ENCODE measurements at regions not wholly inside any gene's neighbourhood (a gene's known extent, or its start where the extent isn't known, plus 50 kb on each side); places are given as distances from the start of the nearest gene placed in this dataset.
A peak's percentile ranks its signal among the peaks of the same experiment; 100 is the strongest.

DNA sequence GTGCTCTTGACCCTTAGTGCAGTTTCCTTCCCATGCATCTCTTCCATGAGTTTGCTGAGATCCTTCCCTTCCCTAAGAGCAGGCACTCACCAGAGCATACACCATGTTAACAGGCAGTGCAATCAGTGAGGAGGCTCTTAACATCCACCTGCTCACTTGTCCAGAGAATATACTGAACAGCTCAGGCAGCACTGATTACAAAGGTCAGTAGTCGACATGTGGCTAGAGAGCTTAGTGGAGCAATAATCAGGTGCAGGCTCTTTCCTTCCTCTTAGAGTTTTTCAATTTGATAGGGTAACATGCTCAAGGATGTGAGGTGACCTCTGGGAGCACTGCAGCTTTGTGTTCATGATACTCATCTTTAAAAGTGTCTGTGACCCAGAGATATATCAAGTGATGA is 144.1 kb upstream of the SETBP1 start:
- DNase-seq (ENCODE audit: extremely low spot score, insufficient read length, low read depth) (no peak), FAIRE-seq (no peak)

- DNase-seq (ENCODE audit: extremely low spot score, insufficient read length, low read depth) (no peak), FAIRE-seq (no peak)
Measured at GRCh38 chr18:44537526-44537925, 143.2 kb upstream of the SETBP1 start.

GRCh38 chr18:44539926-44540325 is 140.8 kb upstream of the SETBP1 start:
- DNase-seq (ENCODE audit: extremely low spot score, insufficient read length, low read depth) (no peak), FAIRE-seq (no peak)

GRCh38 chr18:44541159-44541558 is 139.5 kb upstream of the SETBP1 start:
- DNase-seq (ENCODE audit: extremely low spot score, insufficient read length, low read depth): no peak
- FAIRE-seq: no peak

DNA sequence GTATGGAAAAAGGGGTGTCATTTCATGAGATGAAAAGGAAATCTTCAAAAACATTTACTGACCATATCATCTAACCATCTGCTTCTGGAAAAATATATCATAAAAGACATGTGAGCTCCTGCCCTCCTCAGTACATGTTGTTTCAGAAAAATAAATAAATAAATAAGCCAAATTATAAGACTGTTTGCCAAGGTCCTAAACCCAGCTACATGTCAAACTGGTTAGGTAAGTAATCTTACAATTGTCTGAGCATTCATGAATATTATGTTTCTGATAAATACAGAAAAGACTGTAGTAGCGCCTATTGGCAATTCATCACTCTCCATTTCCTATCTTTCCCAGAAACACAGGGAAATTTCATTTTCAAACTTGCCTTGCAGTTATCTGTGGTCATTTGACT is 138.9 kb upstream of the SETBP1 start:
- no peak for DNase-seq (ENCODE audit: extremely low spot score, insufficient read length, low read depth)
- FAIRE-seq: no peak

DNA sequence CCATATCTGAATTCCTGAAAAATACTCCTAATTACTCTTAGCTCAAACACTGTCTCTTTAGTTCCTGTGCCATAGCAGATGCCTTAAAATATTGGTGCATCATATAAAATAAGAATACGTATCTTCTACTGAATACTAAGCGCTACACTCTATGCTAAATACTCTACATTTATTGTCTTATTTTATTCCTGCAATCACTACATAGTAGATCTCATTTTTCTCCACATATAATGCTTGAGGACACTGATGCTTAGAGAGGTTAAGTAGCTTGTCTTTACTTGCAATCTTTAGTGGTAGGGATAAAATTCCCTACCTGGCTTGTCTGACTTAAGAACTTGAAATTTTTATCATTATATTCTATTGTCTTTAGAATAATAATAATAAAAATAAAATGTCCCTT is 137.3 kb upstream of the SETBP1 start:
- no peak for DNase-seq (ENCODE audit: extremely low spot score, insufficient read length, low read depth)
- FAIRE-seq: no peak

DNA sequence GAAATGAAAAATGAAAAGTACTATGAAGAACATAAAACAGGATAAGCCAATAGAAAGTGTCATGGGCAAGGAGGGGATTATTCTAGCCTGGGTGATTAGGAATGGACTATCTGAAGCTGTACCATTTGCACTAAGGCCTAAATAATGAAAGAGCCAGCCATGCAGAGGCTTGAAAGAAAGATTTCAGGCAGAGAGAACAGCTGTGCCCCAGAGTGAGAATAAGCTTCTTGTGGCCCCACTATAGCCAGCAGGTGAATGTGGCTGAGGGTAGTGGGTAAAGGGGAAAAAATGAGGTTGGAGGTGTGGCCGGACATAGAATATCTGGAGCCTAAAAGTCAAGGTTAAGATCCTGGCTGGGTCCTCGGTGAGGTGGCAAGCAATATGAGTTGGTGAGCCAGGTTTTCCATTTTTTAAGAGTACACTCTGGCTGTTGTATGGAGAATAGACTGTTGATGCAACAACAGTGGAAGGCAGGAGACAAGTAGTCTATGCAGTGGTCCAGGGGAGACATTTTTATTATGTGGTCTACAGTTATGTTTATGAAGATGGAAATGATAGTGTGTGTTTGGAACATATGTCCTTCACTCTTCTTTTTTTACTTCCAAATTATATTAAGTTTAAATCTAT is 135.2 kb upstream of the SETBP1 start:
- DNase-seq (ENCODE audit: extremely low spot score, insufficient read length, low read depth) (no peak), FAIRE-seq (no peak)

DNA sequence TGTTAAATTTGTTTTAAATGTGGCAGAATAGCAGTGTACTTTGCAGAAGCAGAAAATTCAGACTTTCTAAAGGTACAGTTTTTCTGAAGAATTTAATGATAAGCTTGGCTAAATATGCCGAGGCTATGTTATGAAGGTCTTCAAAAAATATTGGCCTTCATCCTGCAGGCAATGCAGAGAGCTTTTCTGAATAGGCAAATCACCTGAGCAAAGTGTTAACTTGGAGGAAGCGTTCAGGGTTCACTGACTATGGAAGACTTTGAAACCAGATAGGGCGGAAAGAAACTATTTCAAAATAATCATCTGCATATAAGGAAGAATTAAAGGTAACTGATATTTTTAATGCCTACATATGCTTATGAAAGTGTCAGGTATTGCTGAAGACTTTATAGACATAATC is 133.7 kb upstream of the SETBP1 start:
- FAIRE-seq (no peak), DNase-seq (ENCODE audit: extremely low spot score, insufficient read length, low read depth) (no peak)

DNA sequence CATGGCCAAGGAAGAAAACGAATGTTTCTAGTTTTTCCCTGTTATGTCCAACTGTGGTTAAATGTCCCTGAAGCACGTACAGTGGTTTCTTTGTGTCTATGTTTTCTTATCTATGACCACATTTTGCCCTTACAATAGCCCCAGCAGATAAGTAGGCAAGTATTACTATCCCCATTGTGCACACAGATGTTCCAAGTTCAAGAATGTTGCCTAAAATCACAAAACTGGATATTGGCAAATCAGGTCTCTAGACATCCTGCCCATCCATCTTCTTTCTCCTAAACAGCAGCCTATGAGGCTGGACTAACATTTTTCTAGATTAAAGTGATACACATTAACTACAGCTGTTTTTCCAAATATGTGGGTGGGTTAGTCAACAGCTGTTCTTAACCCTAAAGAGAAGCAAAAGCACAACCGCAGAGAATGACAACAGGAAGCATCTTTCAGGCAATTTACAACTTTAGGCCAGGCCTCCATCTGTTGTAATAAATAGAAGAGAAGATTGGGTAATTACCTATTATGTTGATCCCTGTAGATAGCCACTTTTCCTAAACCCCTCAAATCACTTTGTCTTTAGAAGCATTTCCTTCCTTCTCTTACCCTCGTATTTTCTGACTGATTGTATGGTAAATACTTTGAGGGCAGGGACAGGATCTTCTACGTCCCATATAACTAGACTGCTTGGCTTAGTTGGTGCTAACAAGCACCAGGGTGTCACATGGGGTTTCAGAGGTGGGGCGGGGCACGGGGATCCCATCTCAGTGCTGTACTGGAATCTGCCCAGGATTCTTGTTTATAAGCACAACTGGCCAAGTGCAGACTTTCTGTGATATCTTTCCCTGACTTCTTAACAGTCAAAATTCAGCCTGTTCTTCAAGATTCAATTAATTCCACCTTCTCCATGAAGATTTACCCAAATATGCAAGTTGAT is 132.1 kb upstream of the SETBP1 start:
- no peak for DNase-seq (ENCODE audit: extremely low spot score, insufficient read length, low read depth)
- FAIRE-seq: no peak

- no peak for DNase-seq (ENCODE audit: extremely low spot score, insufficient read length, low read depth)
Measured at GRCh38 chr18:44552706-44553105, 128.0 kb upstream of the SETBP1 start.

GRCh38 chr18:44556296-44556695 is 124.4 kb upstream of the SETBP1 start:
- no peak for DNase-seq (ENCODE audit: extremely low spot score, insufficient read length, low read depth)
- no peak for FAIRE-seq

More at GRCh38 chr18:44552706-44553105, 128.0 kb upstream of the SETBP1 start:
- FAIRE-seq: no peak

- FAIRE-seq: no peak
Measured at GRCh38 chr18:44557616-44558151, 123.0 kb upstream of the SETBP1 start.

GRCh38 chr18:44558767-44559166 is 121.9 kb upstream of the SETBP1 start:
- no peak for FAIRE-seq

More at GRCh38 chr18:44557616-44558151, 123.0 kb upstream of the SETBP1 start:
- DNase-seq (ENCODE audit: extremely low spot score, insufficient read length, low read depth): no peak

GRCh38 chr18:44562986-44563385 is 117.7 kb upstream of the SETBP1 start:
- FAIRE-seq: no peak
- no peak for DNase-seq (ENCODE audit: extremely low spot score, insufficient read length, low read depth)

More at GRCh38 chr18:44558767-44559166, 121.9 kb upstream of the SETBP1 start:
- no peak for DNase-seq (ENCODE audit: extremely low spot score, insufficient read length, low read depth)

- FAIRE-seq (no peak), DNase-seq (ENCODE audit: extremely low spot score, insufficient read length, low read depth) (no peak)
Measured at GRCh38 chr18:44564922-44565321, 115.8 kb upstream of the SETBP1 start.

DNA sequence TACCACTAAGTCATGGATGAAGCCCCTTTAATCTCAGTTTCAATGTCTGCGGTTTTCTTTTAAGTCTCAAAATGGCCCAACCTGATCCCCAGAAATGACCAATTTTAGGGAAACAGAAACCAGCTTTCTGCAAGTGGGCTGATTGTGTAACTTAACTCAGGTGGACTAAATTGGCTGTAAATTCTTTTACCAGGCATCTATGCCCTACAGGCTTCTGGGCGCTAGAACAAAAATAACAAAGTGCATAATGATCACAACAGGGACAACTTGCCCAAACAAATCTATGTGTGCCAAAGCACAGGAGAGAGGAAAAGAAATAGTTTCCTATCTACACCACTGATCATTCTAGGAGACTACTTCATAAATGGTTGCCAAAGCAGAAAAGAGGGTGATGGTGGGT is 112.3 kb upstream of the SETBP1 start:
- no peak for DNase-seq (ENCODE audit: extremely low spot score, insufficient read length, low read depth)
- no peak for FAIRE-seq

DNA sequence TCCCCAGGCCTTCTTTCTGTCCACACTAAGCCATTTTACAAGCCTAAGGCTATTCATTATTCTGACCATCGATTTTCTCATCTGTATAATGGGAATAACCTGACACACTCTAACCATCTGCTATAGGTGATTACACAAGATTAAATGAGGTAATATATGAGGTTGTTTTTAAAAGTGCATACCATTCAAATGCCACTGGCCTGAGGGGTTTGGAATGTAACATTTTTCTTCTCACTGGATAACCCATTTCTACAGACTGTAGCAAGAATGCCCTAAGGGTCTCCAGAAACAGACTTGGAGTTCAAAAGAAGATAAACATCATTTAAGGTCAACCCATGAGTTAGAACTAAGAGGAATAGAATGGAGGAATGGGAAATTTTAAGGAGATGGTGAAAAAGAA is 111.7 kb upstream of the SETBP1 start:
- no peak for DNase-seq (ENCODE audit: extremely low spot score, insufficient read length, low read depth)
- no peak for FAIRE-seq

DNA sequence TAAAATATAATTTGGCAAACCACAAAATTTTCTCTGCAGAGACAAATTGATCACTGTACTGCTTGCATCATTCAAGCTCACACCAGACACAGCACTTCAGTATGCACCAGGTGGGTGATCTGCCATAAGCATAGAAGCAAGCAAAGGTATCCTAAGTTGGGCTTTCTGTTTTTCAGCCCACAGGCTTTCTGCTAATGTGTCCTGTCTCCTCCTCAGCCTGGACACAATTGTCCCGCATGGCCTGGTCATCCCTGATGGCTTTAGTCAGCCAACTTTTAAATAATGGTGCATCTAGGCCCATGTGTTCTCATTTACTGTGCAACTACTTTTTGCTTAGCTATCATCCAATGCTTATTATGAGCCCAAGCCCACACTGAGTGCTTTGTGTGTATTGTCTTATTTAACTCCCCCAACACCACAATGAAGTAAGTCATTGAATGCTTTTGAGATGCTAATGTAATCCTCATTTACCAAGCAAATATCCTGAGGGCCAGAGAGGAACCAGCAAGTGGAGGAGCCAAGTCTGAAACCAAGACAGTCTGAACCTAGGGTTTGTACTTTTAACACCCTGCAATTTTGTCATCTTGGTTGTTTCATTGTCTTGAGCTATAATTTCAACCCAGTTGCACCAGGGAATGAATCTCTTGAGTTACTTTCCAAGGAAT is 111.2 kb upstream of the SETBP1 start:
- DNase-seq (ENCODE audit: extremely low spot score, insufficient read length, low read depth) (no peak), FAIRE-seq (no peak)

- peak; percentile 14 for DNase-seq (ENCODE audit: extremely low spot score, insufficient read length, low read depth)
Measured at GRCh38 chr18:44579028-44579702, 101.5 kb upstream of the SETBP1 start.

DNA sequence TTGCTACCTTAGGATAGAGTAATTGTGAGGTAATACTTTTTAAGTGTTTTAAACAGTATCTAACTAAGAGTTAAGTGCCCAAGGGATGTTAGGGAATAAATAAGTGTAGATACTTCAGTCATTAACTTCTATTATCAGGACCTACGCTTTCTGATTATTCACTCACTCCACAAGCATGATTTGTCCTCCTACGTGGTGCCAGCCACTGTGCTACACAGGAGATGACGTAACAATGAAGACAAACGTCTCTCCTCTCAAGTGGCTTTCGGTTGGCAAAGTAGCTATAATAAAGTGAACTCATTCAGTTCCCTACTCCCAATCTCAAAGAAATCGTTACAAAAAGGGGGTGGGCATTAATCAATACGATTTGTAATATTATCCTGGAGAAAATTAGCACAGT is 100.9 kb upstream of the SETBP1 start:
- no peak for DNase-seq (ENCODE audit: extremely low spot score, insufficient read length, low read depth)
- FAIRE-seq: no peak

More at GRCh38 chr18:44579028-44579702, 101.5 kb upstream of the SETBP1 start:
- FAIRE-seq: no peak
